Ishikawa (cell line): ENCODE measurements at regions not wholly inside any gene's neighbourhood (a gene's known extent, or its start where the extent isn't known, plus 50 kb on each side); places are given as distances from the start of the nearest gene placed in this dataset.

Source experiments
- CEBPB ChIP-seq: IDR thresholded peaks from 2 replicates; pipeline ENCODE4 v1.6.1; 2012
- CREB1 ChIP-seq: IDR thresholded peaks from 2 replicates; pipeline ENCODE4 v1.6.1; 2012; ENCODE audit warnings: low read depth
- EGR1 ChIP-seq: IDR thresholded peaks from 2 replicates; pipeline ENCODE4 v1.6.1; 2012
- EP300 ChIP-seq: IDR thresholded peaks from 2 replicates; pipeline ENCODE4 v1.6.1; 2012; ENCODE audit warnings: borderline replicate concordance
- FOXM1 ChIP-seq: IDR thresholded peaks from 2 replicates; pipeline ENCODE4 v1.6.1; 2012; ENCODE audit warnings: low read depth, borderline replicate concordance
- NFIC ChIP-seq: IDR thresholded peaks from 2 replicates; pipeline ENCODE4 v1.6.1; 2012
- RAD21 ChIP-seq: IDR thresholded peaks from 2 replicates; pipeline ENCODE4 v1.6.1; 2012; ENCODE audit warnings: low read depth
- TAF1 ChIP-seq: IDR thresholded peaks from 2 replicates; pipeline ENCODE4 v1.6.1; 2012; ENCODE audit warnings: low read depth, mild to moderate bottlenecking
- TCF12 ChIP-seq: IDR thresholded peaks from 2 replicates; pipeline ENCODE4 v1.6.1; 2012; ENCODE audit warnings: low read depth
- TEAD4 ChIP-seq: IDR thresholded peaks from 2 replicates; pipeline ENCODE4 v1.6.1; 2012
- USF1 ChIP-seq: IDR thresholded peaks from 2 replicates; pipeline ENCODE4 v1.6.1; 2012
- YY1 ChIP-seq: IDR thresholded peaks from 2 replicates; pipeline ENCODE4 v1.6.1; 2012; ENCODE audit warnings: low read depth
- ZBTB7A ChIP-seq: IDR thresholded peaks from 2 replicates; pipeline ENCODE4 v1.6.1; 2012; ENCODE audit warnings: low read depth
- TF ChIP-seq, protein P1 (sequence below): IDR thresholded peaks from 2 replicates; pipeline ENCODE4 v1.6.1; 2012
- TF ChIP-seq, protein P2 (sequence below): IDR thresholded peaks from 2 replicates; pipeline ENCODE4 v1.6.1; 2012; ENCODE audit warnings: low read depth, mild to moderate bottlenecking

GRCh38 chr2:133635131-133635530, 66.9 kb upstream of the NCKAP5 start:
- TF ChIP-seq RAD21 (no peak), TAF1 (no peak), USF1 (no peak), NFIC (no peak), EGR1 (no peak), CREB1 (no peak), YY1 (no peak), TEAD4 (no peak), FOXM1 (no peak), ZBTB7A (no peak), CEBPB (no peak), TCF12 (no peak), EP300 (no peak)
- TF ChIP-seq, protein P1, sequence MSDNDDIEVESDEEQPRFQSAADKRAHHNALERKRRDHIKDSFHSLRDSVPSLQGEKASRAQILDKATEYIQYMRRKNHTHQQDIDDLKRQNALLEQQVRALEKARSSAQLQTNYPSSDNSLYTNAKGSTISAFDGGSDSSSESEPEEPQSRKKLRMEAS, result no peak
- TF ChIP-seq, protein P2, sequence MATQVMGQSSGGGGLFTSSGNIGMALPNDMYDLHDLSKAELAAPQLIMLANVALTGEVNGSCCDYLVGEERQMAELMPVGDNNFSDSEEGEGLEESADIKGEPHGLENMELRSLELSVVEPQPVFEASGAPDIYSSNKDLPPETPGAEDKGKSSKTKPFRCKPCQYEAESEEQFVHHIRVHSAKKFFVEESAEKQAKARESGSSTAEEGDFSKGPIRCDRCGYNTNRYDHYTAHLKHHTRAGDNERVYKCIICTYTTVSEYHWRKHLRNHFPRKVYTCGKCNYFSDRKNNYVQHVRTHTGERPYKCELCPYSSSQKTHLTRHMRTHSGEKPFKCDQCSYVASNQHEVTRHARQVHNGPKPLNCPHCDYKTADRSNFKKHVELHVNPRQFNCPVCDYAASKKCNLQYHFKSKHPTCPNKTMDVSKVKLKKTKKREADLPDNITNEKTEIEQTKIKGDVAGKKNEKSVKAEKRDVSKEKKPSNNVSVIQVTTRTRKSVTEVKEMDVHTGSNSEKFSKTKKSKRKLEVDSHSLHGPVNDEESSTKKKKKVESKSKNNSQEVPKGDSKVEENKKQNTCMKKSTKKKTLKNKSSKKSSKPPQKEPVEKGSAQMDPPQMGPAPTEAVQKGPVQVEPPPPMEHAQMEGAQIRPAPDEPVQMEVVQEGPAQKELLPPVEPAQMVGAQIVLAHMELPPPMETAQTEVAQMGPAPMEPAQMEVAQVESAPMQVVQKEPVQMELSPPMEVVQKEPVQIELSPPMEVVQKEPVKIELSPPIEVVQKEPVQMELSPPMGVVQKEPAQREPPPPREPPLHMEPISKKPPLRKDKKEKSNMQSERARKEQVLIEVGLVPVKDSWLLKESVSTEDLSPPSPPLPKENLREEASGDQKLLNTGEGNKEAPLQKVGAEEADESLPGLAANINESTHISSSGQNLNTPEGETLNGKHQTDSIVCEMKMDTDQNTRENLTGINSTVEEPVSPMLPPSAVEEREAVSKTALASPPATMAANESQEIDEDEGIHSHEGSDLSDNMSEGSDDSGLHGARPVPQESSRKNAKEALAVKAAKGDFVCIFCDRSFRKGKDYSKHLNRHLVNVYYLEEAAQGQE, result no peak

DNA sequence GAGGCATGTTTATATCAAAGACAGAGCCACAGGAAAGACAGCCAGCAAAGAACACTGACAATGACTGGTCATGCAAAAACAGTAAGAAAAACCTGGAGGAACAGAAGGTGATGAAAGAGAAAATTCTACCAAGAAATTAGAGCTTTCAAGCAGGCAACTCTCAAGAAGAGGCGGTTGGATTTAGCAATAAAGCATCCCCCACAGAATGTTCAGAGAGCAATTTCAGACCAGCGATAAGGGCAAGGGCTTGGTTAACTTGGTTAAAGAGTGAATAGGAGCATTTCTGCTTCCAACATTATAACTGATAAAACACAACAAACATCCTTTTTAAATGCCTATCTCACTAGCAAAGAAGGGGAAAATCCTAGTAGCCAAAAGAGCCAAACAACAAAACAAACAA, 68.0 kb upstream of the NCKAP5 start:
- TF ChIP-seq ZBTB7A, result no peak
- TF ChIP-seq FOXM1, result no peak
- no peak for TF ChIP-seq NFIC
- TF ChIP-seq EP300, result no peak
- no peak for TF ChIP-seq TAF1
- TF ChIP-seq YY1, result no peak
- TF ChIP-seq, protein P1, result no peak
- no peak for TF ChIP-seq EGR1
- no peak for TF ChIP-seq CEBPB
- TF ChIP-seq, protein P2, result no peak
- TF ChIP-seq USF1, result no peak
- no peak for TF ChIP-seq RAD21
- no peak for TF ChIP-seq TEAD4
- no peak for TF ChIP-seq CREB1
- TF ChIP-seq TCF12, result no peak

DNA sequence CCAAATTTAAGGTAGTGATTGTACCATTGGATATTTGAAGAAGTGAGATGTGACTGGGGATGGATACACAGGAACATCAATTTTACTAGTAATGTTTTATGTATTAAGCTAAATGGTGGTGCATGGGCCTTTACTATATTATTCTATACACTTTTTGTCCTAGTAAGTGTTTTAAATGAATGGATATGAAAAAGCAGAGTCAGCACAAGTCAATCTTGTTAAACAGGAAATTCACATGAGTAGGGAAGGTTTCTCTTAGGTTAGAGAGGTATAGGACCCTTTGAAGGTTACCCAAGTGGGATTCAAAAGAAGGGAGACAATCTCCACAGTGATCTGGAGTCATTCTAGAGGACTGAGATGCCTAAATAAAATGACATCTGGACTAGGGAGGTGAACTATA, 71.8 kb upstream of the NCKAP5 start:
- TF ChIP-seq YY1 (no peak), TAF1 (no peak), ZBTB7A (no peak), EP300 (no peak), EGR1 (no peak), NFIC (no peak), FOXM1 (no peak), TCF12 (no peak), TEAD4 (no peak), CREB1 (no peak), CEBPB (no peak), USF1 (no peak), RAD21 (no peak)
- TF ChIP-seq, protein P1, result no peak
- TF ChIP-seq, protein P2, result no peak

DNA sequence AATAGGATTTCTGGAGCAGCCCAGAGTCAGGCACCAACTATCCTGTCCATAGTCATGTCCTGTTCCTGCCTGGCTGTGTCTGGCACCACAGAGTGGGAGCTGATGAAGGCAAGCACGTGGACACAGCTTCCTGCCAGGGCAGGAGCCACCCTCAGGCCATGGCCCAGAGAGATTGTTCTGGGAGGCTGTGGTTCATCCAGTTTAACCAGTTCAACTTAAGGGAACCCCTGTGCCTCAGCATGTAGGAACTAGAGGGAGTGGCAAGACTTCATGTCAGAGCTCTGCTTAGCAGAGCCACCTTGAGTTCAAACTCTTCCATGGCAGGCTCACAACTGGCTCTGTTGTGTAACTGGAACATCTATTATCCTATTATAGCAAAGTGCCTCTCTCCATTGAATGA, 73.2 kb upstream of the NCKAP5 start:
- TF ChIP-seq FOXM1 (no peak), USF1 (peak; percentile 66), RAD21 (peak; percentile 50)
- TF ChIP-seq, protein P1, result peak; percentile 93
